ENCODE measurements at regions not wholly inside any gene's neighbourhood (a gene's known extent, or its start where the extent isn't known, plus 50 kb on each side); places are given as distances from the start of the nearest gene placed in this dataset.
"Not testable (repeated sequence)": the region's sequence is repeated elsewhere in the genome, so short reads cannot be mapped to it uniquely, and the experiment has no call there.

- DNase-seq, result no peak
These were observed 114.9 kb upstream of the ARX start for GRCh38 chrX:25130619-25131018.

GRCh38 chrX:25125483-25125882 lies 109.7 kb upstream of the ARX start:
- no peak for DNase-seq

- no peak for DNase-seq
These were observed 108.6 kb upstream of the ARX start for GRCh38 chrX:25124391-25124790.

DNA sequence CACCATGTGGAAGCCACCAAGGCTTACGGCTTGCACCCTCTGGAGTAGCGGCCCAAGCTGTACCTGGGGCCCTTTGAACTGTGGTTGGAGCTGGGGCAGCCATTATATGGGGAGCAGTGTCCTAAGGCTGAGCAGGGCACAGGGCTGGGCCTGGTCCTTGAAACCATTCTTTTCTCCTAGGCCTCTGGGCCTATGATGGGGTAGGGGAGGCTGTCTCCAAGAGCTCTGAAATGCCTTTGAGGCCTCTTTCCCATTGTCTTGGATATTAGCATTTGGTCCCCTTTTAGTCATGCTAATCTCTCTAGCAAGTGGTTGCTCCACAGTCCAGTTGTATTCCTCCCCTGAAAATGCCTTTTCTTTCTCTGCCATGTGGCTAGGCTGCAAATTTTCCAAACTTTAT lies 96.4 kb upstream of the ARX start:
- no peak for DNase-seq

DNA sequence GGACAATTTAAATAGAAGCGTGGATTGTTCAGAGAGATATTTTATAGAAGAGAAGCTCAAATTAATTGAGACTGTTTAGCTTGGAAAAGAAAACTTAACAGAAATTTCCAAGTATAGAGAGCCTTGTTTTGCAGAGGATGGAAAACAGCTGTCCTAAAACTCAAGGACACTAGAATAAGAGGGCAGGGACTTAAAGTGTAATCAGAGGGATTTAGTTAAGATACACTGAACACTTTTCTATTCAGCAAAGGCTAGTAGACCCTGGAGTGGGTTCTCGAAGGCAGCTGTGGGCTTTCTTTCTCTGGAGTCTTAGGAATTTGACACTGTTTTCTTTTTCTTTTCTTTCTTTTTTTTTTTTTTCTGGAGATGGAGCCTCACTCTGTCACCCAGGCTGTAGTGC lies 92.7 kb upstream of the ARX start:
- DNase-seq, result no peak

GRCh38 chrX:25105221-25105620 lies 89.5 kb upstream of the ARX start:
- DNase-seq, result no peak

DNA sequence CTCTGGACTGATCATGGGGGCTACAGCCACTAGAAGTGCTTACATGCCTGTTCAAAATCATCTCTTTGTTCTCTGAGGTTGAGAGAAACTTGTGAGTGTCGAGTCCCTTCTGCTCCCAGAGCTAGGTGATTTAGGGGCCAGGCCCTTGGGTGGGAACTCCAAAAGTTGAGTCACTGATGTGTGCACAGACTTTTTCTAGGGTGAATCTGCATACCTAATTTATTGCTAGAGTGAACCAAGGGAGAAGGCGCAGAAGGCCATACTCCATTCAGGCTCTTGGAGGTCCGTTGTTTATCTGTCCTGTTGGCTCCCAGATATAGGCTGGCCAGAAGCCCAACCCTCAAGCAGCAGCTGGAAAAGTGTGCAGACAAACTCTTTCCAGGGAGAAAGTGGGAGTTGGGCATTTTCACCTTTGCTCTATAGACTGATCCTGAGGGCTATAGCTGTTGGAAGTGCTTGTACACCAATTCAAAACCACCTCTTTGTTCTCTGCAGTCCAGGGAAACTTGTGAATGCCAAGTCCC lies 80.8 kb upstream of the ARX start:
- no peak for DNase-seq

GRCh38 chrX:25091152-25091551 lies 75.4 kb upstream of the ARX start:
- not testable (repeated sequence) for DNase-seq

DNA sequence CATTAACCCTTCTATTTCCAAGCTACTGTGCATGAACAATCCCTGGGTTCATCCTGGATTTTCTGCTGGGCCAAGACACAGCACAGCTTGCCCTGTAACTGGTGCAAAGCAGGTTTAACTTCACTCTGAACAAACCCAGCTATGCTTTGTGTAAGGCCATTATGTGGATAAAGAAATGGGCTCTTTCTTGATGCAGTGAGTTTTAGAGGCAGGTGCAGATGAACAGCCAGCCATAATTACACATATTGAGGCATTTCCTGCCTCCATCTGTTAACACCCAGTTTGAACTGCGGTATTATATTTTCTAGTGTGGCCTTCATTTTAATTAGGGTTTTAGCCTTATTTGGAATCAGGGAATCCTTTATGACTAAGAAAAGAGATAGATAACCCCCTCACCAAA lies 68.7 kb upstream of the ARX start:
- no peak for DNase-seq

- peak; percentile 1 for DNase-seq
These were observed 67.9 kb upstream of the ARX start for GRCh38 chrX:25083661-25084060.

- no peak for DNase-seq
These were observed 63.3 kb upstream of the ARX start for GRCh38 chrX:25079020-25079419.

DNA sequence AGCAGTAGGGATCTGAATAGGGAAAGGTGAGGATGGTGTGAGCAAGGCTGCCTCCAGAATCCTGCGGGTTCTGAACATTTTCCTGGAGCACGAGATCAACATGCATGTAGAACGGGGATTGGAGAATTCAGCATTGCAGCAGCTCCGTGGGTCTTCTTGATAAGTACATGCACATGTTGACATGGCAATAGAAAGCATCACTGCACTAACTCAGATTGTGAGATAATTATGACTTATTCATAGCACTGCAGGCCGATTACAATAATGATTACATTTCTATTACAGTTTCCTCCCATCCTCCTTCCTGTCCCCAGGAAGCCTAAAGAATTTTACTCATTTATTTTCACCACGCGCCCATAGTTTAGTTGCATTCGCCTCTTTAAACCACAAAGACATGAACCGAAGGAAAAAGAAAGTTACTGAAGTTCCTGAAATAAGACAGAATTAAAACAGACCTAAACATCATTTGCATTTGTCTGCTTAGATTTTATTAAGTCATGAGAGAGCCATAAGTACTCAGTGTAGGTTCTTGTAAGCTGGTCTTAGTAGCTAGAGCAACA lies 61.3 kb upstream of the ARX start:
- DNase-seq, result no peak

DNA sequence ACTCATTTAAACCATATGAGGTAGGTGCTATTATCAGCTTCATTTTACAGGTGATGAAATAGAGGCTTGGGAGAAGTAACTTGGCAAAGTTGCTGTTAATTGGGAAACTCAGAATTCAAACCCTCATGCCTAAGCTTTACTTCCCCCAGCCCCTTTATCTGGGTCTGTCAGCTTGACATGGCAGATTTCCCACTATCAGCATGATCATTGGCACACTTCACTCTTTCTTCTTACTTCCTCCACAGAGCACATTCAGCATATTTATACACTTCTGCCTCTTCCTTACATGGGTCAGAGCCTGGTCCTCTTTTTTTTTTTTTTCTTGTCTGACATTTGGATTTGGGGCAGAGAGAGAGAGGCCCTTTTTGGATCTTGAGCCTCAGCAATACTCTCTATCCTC lies 56.5 kb upstream of the ARX start:
- DNase-seq, result no peak

DNA sequence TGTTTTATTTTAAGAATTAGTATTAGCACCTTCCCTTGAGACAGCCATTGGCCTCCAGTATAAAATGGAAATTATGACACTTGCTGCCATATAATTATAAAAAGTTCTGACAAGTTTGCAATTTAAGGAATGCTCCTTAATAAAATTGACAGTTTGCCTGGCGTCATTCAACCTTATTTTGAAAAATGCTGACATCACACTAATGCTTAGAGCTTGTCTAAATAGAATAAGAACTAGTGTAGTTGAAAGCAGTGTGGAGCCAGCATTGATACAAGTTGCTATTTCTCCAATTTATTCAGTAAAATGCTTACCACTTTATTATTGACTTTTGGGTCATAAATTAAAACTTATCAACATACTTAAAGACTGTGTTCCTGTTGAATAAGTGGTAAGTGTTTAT lies 54.3 kb upstream of the ARX start:
- no peak for DNase-seq

DNA sequence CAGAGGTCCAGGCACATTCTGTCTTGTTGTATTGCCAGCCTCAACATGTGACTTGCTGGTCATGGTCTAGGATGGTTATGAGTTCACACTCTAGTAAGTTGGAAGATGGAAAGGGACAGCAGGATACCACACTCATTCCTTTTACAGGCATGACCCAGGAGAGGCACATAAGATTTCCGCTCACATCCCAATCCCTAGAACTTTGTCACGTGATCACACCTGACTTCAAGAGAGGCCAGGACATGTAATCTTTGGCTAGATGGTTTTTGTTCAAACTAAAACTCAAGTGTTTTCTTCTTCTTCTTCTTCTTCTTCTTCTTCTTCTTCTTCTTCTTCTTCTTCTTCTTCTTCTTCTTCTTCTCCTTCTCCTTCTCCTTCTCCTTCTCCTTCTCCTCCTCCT lies 53.4 kb upstream of the ARX start:
- DNase-seq, result no peak

DNA sequence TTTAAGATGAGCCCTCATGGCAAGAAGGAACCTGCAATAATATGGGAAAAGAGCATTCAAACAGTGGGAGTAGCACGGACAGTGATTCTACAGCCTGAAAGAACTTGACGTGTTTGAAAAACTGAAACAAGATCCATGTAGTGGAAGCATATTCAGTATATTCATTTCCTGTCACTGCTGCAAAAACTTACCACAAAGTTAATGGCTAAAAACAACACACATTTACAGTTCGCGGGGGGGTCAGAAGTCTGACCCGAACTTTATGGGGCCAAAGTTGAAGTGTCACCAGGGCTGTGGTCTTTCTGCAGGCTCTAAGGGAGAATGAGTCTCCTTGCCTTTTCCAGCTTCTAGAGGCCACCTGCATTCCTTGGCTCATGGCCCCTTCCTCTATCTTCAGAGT lies 52.6 kb upstream of the ARX start:
- DNase-seq, result no peak

GRCh38 chrX:25067271-25068172 lies 51.8 kb upstream of the ARX start:
- DNase-seq, result no peak

GRCh38 chrX:25066131-25066530 lies 50.4 kb upstream of the ARX start:
- no peak for DNase-seq
